ENCODE measurements at regions not wholly inside any gene's neighbourhood (a gene's known extent, or its start where the extent isn't known, plus 50 kb on each side); places are given as distances from the start of the nearest gene placed in this dataset.

DNA sequence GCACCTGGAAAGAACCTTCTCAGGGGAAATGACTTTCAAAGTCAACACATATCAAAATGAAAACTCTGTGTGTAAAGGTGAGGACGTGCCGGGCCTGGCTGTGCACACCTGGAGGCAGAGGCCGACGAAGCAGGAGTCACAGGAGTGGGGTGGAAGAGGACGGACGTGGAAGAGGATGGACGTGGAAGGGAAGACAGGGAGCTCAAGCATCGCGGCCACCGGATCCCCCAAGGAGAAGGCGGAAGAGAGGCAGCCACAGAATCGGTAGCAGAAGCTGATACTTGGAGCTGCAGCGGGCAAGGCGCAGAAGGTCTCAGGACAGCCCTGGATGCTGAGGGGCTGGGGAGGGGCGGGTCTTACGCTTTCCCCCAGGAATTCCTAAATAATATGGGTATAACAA is 519.8 kb downstream of the BRD1 start:
- no peak for TF ChIP-seq POLR2AphosphoS5 (IDR thresholded peaks at IDR 0.05; ENCODE audit: low read depth)
- no peak for TF ChIP-seq CTCF (IDR thresholded peaks at IDR 0.05; ENCODE audit: insufficient read depth, low read length)

Measured in HL-60 (cell line).